ENCODE measurements at regions not wholly inside any gene's neighbourhood (a gene's known extent, or its start where the extent isn't known, plus 50 kb on each side); places are given as distances from the start of the nearest gene placed in this dataset.

DNA sequence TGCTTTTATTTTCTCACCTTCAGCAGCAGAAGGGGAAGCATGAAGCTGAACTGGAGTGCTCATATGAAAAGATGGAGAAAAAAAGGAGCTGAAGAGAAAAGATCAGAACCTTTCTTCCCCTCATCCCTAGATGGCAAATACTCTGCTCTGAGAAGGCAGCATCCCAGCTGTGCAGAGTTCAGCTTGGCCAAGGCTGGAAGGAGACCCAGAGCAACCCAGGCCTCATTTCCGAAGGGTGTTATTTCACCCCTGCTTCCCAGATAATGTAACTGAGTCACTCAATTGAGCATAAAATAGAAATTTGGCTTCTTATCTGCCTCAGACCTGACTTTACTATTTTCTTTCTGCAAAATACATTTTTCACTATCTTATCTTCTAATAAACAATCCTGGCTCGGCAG lies 489.9 kb upstream of the BRINP1 start:
- no peak for FAIRE-seq
- WGBS, 2 donors = 44 to 47% methylated on average over 2 of the region's 2 CpGs
- H3K9me3 ChIP-seq = no peaks in the 10 kb centered on the region
- no peaks in the 10 kb centered on the region for H3K36me3 ChIP-seq
- intact Hi-C loops (cut with DNase I) = no loop called here
- ATAC-seq = no peak
- no peak overlapping the region for H3K4me3 ChIP-seq
- no peaks in the 10 kb centered on the region for H3K27me3 ChIP-seq
- H3K27ac ChIP-seq = no peak overlapping the region
- TF ChIP-seq, protein P1, sequence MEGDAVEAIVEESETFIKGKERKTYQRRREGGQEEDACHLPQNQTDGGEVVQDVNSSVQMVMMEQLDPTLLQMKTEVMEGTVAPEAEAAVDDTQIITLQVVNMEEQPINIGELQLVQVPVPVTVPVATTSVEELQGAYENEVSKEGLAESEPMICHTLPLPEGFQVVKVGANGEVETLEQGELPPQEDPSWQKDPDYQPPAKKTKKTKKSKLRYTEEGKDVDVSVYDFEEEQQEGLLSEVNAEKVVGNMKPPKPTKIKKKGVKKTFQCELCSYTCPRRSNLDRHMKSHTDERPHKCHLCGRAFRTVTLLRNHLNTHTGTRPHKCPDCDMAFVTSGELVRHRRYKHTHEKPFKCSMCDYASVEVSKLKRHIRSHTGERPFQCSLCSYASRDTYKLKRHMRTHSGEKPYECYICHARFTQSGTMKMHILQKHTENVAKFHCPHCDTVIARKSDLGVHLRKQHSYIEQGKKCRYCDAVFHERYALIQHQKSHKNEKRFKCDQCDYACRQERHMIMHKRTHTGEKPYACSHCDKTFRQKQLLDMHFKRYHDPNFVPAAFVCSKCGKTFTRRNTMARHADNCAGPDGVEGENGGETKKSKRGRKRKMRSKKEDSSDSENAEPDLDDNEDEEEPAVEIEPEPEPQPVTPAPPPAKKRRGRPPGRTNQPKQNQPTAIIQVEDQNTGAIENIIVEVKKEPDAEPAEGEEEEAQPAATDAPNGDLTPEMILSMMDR (IDR thresholded peaks at IDR 0.05) = no peak
- H3K4me1 ChIP-seq = no peaks in the 10 kb centered on the region
- no peak for DNase-seq

DNA sequence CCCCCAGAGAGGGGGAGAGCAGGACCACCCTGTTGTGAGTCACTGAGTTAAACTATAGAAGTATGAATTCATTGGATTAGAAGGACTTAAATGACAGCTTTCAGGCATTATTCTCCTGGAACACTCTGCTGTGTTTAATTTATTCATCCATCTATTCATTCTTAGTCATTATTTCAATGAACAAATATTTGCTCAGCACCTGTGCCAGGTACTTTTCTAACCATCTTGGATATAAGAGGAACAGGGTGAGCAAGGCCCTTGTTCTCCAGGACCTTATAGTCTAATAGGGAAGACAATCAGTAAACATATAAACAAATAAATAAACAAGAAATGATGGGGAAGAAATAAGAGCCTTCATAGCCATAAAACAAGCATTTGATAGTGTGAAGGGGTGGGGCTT lies 483.9 kb upstream of the BRINP1 start:
- Histone ChIP-seq H3K4me3 (no peak overlapping the region), H3K4me1 (no peaks in the 10 kb centered on the region), H3K9me3 (no peaks in the 10 kb centered on the region), H3K36me3 (no peaks in the 10 kb centered on the region), H3K27me3 (no peaks in the 10 kb centered on the region), H3K27ac (no peak overlapping the region)
- ATAC-seq (no peak), DNase-seq (no peak), FAIRE-seq (no peak)
- TF ChIP-seq, protein P1 (IDR thresholded peaks at IDR 0.05) = no peak
- intact Hi-C loops (cut with DNase I) = no loop called here

GRCh38 chr9:119852390-119852789 lies 483.2 kb upstream of the BRINP1 start:
- H3K27me3 ChIP-seq = no peaks in the 10 kb centered on the region
- H3K4me1 ChIP-seq = no peaks in the 10 kb centered on the region
- intact Hi-C loops (cut with DNase I) = no loop called here
- H3K36me3 ChIP-seq = no peaks in the 10 kb centered on the region
- H3K27ac ChIP-seq = no peak overlapping the region
- DNase-seq = no peak
- ATAC-seq = no peak
- TF ChIP-seq, protein P1 (IDR thresholded peaks at IDR 0.05) = no peak
- 39 to 47% methylated on average over 7 of the region's 7 CpGs for WGBS, 2 donors
- H3K9me3 ChIP-seq = no peaks in the 10 kb centered on the region
- no peak for FAIRE-seq
- no peak overlapping the region for H3K4me3 ChIP-seq

DNA sequence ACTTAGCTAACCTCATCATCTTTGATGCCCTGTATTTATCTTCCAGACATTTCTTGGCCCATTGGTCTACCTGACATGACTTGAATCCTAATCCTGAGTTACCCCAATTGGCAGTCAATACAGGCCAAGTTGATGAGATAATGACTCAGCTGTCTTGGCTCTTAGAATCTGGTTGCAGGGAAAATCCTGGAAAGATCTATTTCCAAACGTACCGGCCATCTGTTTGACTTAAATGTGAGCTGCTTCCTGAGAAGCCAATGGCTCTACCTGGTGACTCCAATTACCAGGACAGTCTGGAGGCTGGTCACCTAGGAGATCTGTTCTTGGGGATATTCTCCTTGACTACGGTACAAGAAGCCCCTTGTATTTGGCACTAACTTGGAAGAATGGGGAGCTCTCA lies 475.2 kb upstream of the BRINP1 start:
- H3K27ac ChIP-seq = no peak overlapping the region
- H3K36me3 ChIP-seq = no peaks in the 10 kb centered on the region
- H3K27me3 ChIP-seq = no peaks in the 10 kb centered on the region
- ATAC-seq (no peak), FAIRE-seq (no peak), DNase-seq (no peak)
- TF ChIP-seq, protein P1 (IDR thresholded peaks at IDR 0.05) = no peak
- WGBS, 2 donors = 54 to 71% methylated on average over 3 of the region's 3 CpGs
- no peaks in the 10 kb centered on the region for H3K9me3 ChIP-seq
- H3K4me1 ChIP-seq = no peaks in the 10 kb centered on the region
- no peak overlapping the region for H3K4me3 ChIP-seq
- intact Hi-C loops (cut with DNase I) = no loop called here

DNA sequence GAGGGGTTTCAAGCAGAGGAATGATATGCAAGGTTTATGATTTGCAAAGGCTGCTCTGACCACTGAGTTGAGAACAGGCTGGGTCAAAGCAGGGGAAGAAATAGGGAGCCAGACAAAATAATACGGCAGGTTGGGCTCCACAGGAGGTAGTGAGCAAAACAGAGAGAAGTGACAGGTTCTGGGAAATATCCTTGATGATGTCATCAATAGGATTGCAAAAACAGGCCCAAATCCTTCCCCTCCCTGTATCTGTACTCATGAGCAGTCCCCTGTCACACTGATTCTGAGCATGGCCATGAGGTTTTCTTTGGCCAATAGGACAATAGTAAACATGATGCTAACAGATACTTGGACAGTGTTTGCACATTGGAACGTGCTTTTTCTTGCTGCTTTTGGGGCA lies 471.8 kb upstream of the BRINP1 start:
- H3K27me3 ChIP-seq = no peaks in the 10 kb centered on the region
- FAIRE-seq (no peak), DNase-seq (no peak), ATAC-seq (no peak)
- no peaks in the 10 kb centered on the region for H3K9me3 ChIP-seq
- H3K4me3 ChIP-seq = no peak overlapping the region
- no peaks in the 10 kb centered on the region for H3K4me1 ChIP-seq
- no peaks in the 10 kb centered on the region for H3K36me3 ChIP-seq
- no peak overlapping the region for H3K27ac ChIP-seq
- TF ChIP-seq, protein P1 (IDR thresholded peaks at IDR 0.05) = no peak
- intact Hi-C loops (cut with DNase I) = no loop called here
- 33 to 42% methylated on average over 2 of the region's 2 CpGs for WGBS, 2 donors
